HUES64 (cell line): ENCODE measurements at regions not wholly inside any gene's neighbourhood (a gene's known extent, or its start where the extent isn't known, plus 50 kb on each side); places are given as distances from the start of the nearest gene placed in this dataset.

Experiments used
- H3K27ac ChIP-seq: 2 replicates; pipeline ENCODE4 v1.7.0; 2013; ENCODE audit warnings: low read depth, low read length, inconsistent platforms
- H3K27me3 ChIP-seq: 2 replicates; pipeline ENCODE4 v1.6.1; 2013; ENCODE audit warnings: mild to moderate bottlenecking, low read length; ENCODE audit not compliant: insufficient read depth
- H3K36me3 ChIP-seq: 2 replicates; pipeline ENCODE4 v1.6.1; 2013; ENCODE audit warnings: mild to moderate bottlenecking, low read length; ENCODE audit not compliant: insufficient read depth
- H3K4me1 ChIP-seq: 2 replicates; pipeline ENCODE4 v1.6.1; 2013; ENCODE audit warnings: mild to moderate bottlenecking, low read length, moderate library complexity; ENCODE audit not compliant: insufficient read depth
- H3K4me3 ChIP-seq: 2 replicates; pipeline ENCODE4 v1.5.1; 2013; ENCODE audit warnings: mild to moderate bottlenecking, low read length, moderate library complexity
- H3K9ac ChIP-seq: 2 replicates; pipeline ENCODE4 v1.6.1; 2013; ENCODE audit warnings: mild to moderate bottlenecking, low read depth, low read length
- H3K9me3 ChIP-seq: 2 replicates; pipeline ENCODE4 v1.6.1; 2013; ENCODE audit warnings: low read depth, low read length; ENCODE audit not compliant: insufficient read depth
- WGBS: fragments of 150-250, 120-280 bp; methylation state at CpG from one replicate; pipeline ENCODE4 v1.1.7; 2013; ENCODE audit warnings: missing lambda C conversion rate; 5-methylcytosine and 5-hydroxymethylcytosine counted together

DNA sequence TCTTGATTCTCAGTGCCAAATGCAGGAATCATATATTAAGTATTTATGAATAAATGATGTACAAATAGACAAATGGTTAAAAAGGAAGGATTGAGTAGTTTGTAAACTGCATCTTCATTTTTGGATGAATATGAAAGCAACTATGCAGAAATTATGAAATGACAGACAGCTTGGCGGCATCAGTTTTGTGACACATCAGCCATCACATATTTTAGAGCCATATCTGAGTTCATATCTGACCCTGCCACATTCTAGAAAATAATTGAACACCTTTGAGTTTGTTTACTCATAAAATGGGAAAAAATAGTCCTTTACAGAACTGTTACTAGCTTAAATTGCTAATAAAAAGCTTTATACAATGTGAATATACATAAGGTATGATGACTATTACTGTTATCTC lies 448.2 kb downstream of the KIF20B start:
- Histone ChIP-seq H3K27ac (no peak overlapping the region), H3K9ac (no peak overlapping the region), H3K4me1 (no peaks in the 10 kb centered on the region), H3K36me3 (no peaks in the 10 kb centered on the region), H3K27me3 (no peaks in the 10 kb centered on the region), H3K4me3 (no peak overlapping the region), H3K9me3 (no peaks in the 10 kb centered on the region)
- 93% methylated on average over 1 of the region's 1 CpG for WGBS

- Histone ChIP-seq H3K27me3 (no peaks in the 10 kb centered on the region), H3K36me3 (no peaks in the 10 kb centered on the region), H3K27ac (no peak overlapping the region), H3K4me1 (no peaks in the 10 kb centered on the region), H3K9me3 (no peaks in the 10 kb centered on the region), H3K9ac (no peak overlapping the region), H3K4me3 (no peak overlapping the region)
- 93% methylated on average over 2 of the region's 2 CpGs for WGBS
Measured at GRCh38 chr10:90162271-90162853, 461.0 kb downstream of the KIF20B start.

- Histone ChIP-seq H3K9ac (no peak overlapping the region), H3K9me3 (no peaks in the 10 kb centered on the region), H3K27me3 (no peaks in the 10 kb centered on the region), H3K27ac (no peak overlapping the region), H3K36me3 (no peaks in the 10 kb centered on the region), H3K4me3 (no peak overlapping the region), H3K4me1 (no peaks in the 10 kb centered on the region)
- 92% methylated on average over 1 of the region's 1 CpG for WGBS
Measured at GRCh38 chr10:90167174-90168064, 466.0 kb downstream of the KIF20B start.

GRCh38 chr10:90168244-90168643 lies 466.9 kb downstream of the KIF20B start:
- no peak overlapping the region for H3K9ac ChIP-seq
- H3K27me3 ChIP-seq, result no peaks in the 10 kb centered on the region
- no peaks in the 10 kb centered on the region for H3K4me1 ChIP-seq
- no peak overlapping the region for H3K27ac ChIP-seq
- no peaks in the 10 kb centered on the region for H3K36me3 ChIP-seq
- no peak overlapping the region for H3K4me3 ChIP-seq
- 97% methylated on average over 3 of the region's 7 CpGs for WGBS
- H3K9me3 ChIP-seq, result no peaks in the 10 kb centered on the region

DNA sequence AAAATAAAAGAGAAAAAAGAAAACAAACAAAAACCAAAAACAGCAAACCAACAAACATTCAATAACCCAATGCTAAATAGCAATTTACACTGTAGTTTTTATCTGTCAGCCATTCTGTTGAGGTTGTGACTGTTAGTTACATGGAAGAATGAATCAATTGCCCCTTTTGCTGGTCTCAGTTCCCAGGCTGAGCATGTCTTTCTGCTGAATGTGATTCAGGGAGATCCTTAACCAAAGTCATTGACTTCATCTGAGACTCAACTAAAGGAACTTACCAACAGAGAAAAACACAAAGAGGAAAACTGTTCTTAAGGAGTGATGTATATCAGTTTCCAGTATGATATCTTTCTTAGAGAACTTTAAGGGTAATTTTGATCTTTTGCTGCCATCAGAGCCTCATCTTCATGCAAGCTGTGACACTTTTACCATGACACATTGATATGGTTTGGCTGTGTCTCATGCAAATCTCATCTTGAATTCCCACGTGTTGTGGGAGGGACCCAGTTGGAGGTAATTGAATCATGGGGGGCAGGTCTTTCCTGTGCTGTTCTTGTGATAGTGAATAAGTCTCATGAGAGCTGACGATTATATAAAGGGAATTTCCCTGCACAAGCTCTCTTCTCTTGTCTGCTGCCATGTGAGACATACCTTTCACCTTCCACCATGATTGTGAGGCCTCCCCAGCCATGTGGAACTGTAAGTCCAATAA lies 469.8 kb downstream of the KIF20B start:
- Histone ChIP-seq H3K27ac (no peak overlapping the region), H3K36me3 (no peaks in the 10 kb centered on the region), H3K9ac (no peak overlapping the region), H3K27me3 (no peaks in the 10 kb centered on the region), H3K4me1 (no peaks in the 10 kb centered on the region), H3K4me3 (no peak overlapping the region), H3K9me3 (no peaks in the 10 kb centered on the region)
- 91% methylated on average over 2 of the region's 2 CpGs for WGBS

- H3K4me3 ChIP-seq, result no peak overlapping the region
- H3K4me1 ChIP-seq, result no peaks in the 10 kb centered on the region
- no peak overlapping the region for H3K9ac ChIP-seq
- no peaks in the 10 kb centered on the region for H3K9me3 ChIP-seq
- H3K27me3 ChIP-seq, result no peaks in the 10 kb centered on the region
- H3K36me3 ChIP-seq, result no peaks in the 10 kb centered on the region
- no peak overlapping the region for H3K27ac ChIP-seq
- 91% methylated on average over 3 of the region's 3 CpGs for WGBS
Measured at GRCh38 chr10:90174531-90174930, 473.1 kb downstream of the KIF20B start.

DNA sequence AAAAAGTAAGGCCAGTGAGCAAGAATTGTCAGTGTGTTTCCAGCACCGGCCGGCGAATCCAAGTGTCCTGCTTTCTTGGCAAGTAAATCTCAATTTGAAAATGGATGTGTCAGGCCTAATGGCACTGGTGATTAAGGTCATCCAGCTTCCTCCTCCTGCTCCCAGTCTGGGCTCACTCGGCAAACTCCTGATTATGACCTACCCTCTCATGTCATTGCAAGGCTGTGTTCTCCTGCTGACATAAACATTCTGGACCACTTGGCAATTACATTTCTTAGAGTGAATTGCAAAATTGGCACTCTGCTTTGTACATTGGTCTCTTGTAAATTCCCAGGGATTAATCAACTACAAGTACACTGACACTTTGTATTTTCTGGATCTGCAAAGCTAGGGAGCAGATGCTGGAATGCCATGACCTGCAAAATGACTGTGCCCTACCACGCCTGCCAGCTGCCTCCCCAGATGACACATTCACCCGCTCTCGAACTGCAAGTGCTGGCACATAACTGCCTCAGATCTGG lies 473.8 kb downstream of the KIF20B start:
- 97% methylated on average over 7 of the region's 7 CpGs for WGBS
- H3K9me3 ChIP-seq, result no peaks in the 10 kb centered on the region
- no peak overlapping the region for H3K27ac ChIP-seq
- H3K4me1 ChIP-seq, result no peaks in the 10 kb centered on the region
- H3K27me3 ChIP-seq, result no peaks in the 10 kb centered on the region
- H3K36me3 ChIP-seq, result no peaks in the 10 kb centered on the region
- H3K4me3 ChIP-seq, result no peak overlapping the region
- no peak overlapping the region for H3K9ac ChIP-seq

- Histone ChIP-seq H3K4me3 (no peak overlapping the region), H3K4me1 (no peaks in the 10 kb centered on the region), H3K9me3 (no peaks in the 10 kb centered on the region), H3K27ac (no peak overlapping the region), H3K36me3 (no peaks in the 10 kb centered on the region), H3K9ac (no peak overlapping the region), H3K27me3 (no peaks in the 10 kb centered on the region)
- 93% methylated on average over 5 of the region's 5 CpGs for WGBS
Measured at GRCh38 chr10:90179696-90180407, 478.5 kb downstream of the KIF20B start.

- Histone ChIP-seq H3K9me3 (no peaks in the 10 kb centered on the region), H3K27ac (no peak overlapping the region)
- WGBS, result 74% methylated on average over 4 of the region's 7 CpGs
Measured at GRCh38 chr10:90180886-90181691, 479.7 kb downstream of the KIF20B start.

DNA sequence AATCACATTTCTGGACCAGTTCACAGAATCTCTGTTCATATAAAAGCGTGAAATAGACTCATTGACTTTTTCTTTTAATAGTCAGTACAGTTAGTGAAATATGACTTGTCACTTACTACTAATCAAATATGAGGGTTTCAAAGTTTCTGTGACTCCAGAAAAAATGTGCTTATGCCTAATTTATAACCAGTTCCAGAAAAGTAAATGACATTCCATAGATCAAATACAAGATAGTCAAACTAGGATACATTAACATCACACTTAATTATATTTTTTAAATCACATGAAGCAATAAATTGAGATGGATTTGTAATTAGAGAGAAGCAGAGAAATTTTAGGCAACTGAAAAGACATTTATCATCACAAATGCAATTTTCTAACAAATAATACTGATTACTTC lies 491.4 kb downstream of the KIF20B start:
- no peak overlapping the region for H3K27ac ChIP-seq
- no peak overlapping the region for H3K4me3 ChIP-seq
- no peak overlapping the region for H3K9ac ChIP-seq
- no peaks in the 10 kb centered on the region for H3K27me3 ChIP-seq
- no peaks in the 10 kb centered on the region for H3K9me3 ChIP-seq
- no peaks in the 10 kb centered on the region for H3K36me3 ChIP-seq
- no CpG with 5 or more reads among the region's 1 CpG for WGBS
- H3K4me1 ChIP-seq, result no peaks in the 10 kb centered on the region

More at GRCh38 chr10:90180886-90181691, 479.7 kb downstream of the KIF20B start:
- Histone ChIP-seq H3K36me3 (no peaks in the 10 kb centered on the region), H3K4me3 (no peak overlapping the region), H3K27me3 (no peaks in the 10 kb centered on the region), H3K4me1 (no peaks in the 10 kb centered on the region), H3K9ac (no peak overlapping the region)
